LNCAP (cell line): ENCODE measurements at regions not wholly inside any gene's neighbourhood (a gene's known extent, or its start where the extent isn't known, plus 50 kb on each side); places are given as distances from the start of the nearest gene placed in this dataset.

ENCODE experiments used
- CTCF ChIP-seq: fragments of 450-650 bp; IDR thresholded peaks from 2 replicates; pipeline ENCODE4 v1.5.1; 2017; ENCODE audit warnings: mild to moderate bottlenecking

- no peak for TF ChIP-seq CTCF
These were observed 654.5 kb downstream of the CETN3 start for GRCh38 chr5:89755024-89755423.

GRCh38 chr5:89735082-89735481, 674.5 kb downstream of the CETN3 start:
- TF ChIP-seq CTCF: no peak

GRCh38 chr5:89733772-89734171, 675.8 kb downstream of the CETN3 start:
- no peak for TF ChIP-seq CTCF

GRCh38 chr5:89729623-89730301, 679.8 kb downstream of the CETN3 start:
- TF ChIP-seq CTCF: peak; percentile 48; the same call in 1 of the 2 replicates

- TF ChIP-seq CTCF: no peak
These were observed 680.8 kb downstream of the CETN3 start for GRCh38 chr5:89728750-89729149.

- TF ChIP-seq CTCF: no peak
These were observed 681.4 kb downstream of the CETN3 start for GRCh38 chr5:89728134-89728533.

GRCh38 chr5:89724379-89725095, 685.0 kb downstream of the CETN3 start:
- no peak for TF ChIP-seq CTCF
